ENCODE measurements at regions not wholly inside any gene's neighbourhood (a gene's known extent, or its start where the extent isn't known, plus 50 kb on each side); places are given as distances from the start of the nearest gene placed in this dataset.

- DNase-seq (ENCODE audit: low read depth): peak; percentile 14
Measured at GRCh38 chr4:92198711-92199110, 105.1 kb upstream of the GRID2 start.

GRCh38 chr4:92199135-92199534 is 104.6 kb upstream of the GRID2 start:
- TF ChIP-seq CTCF (IDR thresholded peaks at IDR 0.05; ENCODE audit: insufficient read depth, low read depth, low read length): no peak
- DNase-seq (ENCODE audit: low read depth): no peak
- no peak overlapping the region for H3K4me3 ChIP-seq (ENCODE audit: low read depth, low read length)

More at GRCh38 chr4:92198711-92199110, 105.1 kb upstream of the GRID2 start:
- H3K4me3 ChIP-seq (ENCODE audit: low read depth, low read length): no peak overlapping the region
- no peak for TF ChIP-seq CTCF (IDR thresholded peaks at IDR 0.05; ENCODE audit: insufficient read depth, low read depth, low read length)

GRCh38 chr4:92210906-92211305 is 92.9 kb upstream of the GRID2 start:
- H3K4me3 ChIP-seq (ENCODE audit: low read depth, low read length): no peak overlapping the region
- TF ChIP-seq CTCF (IDR thresholded peaks at IDR 0.05; ENCODE audit: insufficient read depth, low read depth, low read length): no peak
- DNase-seq (ENCODE audit: low read depth): no peak

GRCh38 chr4:92215476-92215875 is 88.3 kb upstream of the GRID2 start:
- DNase-seq (ENCODE audit: low read depth): no peak
- TF ChIP-seq CTCF (IDR thresholded peaks at IDR 0.05; ENCODE audit: insufficient read depth, low read depth, low read length): no peak
- no peak overlapping the region for H3K4me3 ChIP-seq (ENCODE audit: low read depth, low read length)

GRCh38 chr4:92231511-92231910 is 72.3 kb upstream of the GRID2 start:
- no peak for DNase-seq (ENCODE audit: low read depth)
- H3K4me3 ChIP-seq (ENCODE audit: low read depth, low read length): no peak overlapping the region
- TF ChIP-seq CTCF (IDR thresholded peaks at IDR 0.05; ENCODE audit: insufficient read depth, low read depth, low read length): no peak

- no peak for DNase-seq (ENCODE audit: low read depth)
- H3K4me3 ChIP-seq (ENCODE audit: low read depth, low read length): no peak overlapping the region
- no peak for TF ChIP-seq CTCF (IDR thresholded peaks at IDR 0.05; ENCODE audit: insufficient read depth, low read depth, low read length)
Measured at GRCh38 chr4:92232566-92232965, 71.2 kb upstream of the GRID2 start.

- no peak for TF ChIP-seq CTCF (IDR thresholded peaks at IDR 0.05; ENCODE audit: insufficient read depth, low read depth, low read length)
- H3K4me3 ChIP-seq (ENCODE audit: low read depth, low read length): no peak overlapping the region
- DNase-seq (ENCODE audit: low read depth): peak; percentile 90
Measured at GRCh38 chr4:92234393-92235176, 69.2 kb upstream of the GRID2 start.
